Endothelial cell of umbilical vein (primary cell): ENCODE measurements at regions not wholly inside any gene's neighbourhood (a gene's known extent, or its start where the extent isn't known, plus 50 kb on each side); places are given as distances from the start of the nearest gene placed in this dataset.

Experiments used
- BruUV-seq: library from RNA; stranded (reverse); fragments of 400-500 nt; replicated peaks from 2 replicates; lab custom pipeline; 2021; lab: Mats Ljungman, UMichigan
- CTCF ChIA-PET: fragments of 300-600, 350-600 bp; sonication (Branson Sonifier 250); formaldehyde crosslinking; loops from one replicate; lab custom pipeline; 2021; ENCODE audit warnings: antibody characterized with exemption, inconsistent platforms; lab: Charles Lee
- POLR2A ChIA-PET: fragments of 300-600, 350-600 bp; sonication (Branson Sonifier 250); formaldehyde crosslinking; loops from one replicate; lab custom pipeline; 2021; ENCODE audit warnings: antibody characterized with exemption, inconsistent platforms; lab: Charles Lee
- DNase-seq: peaks from one replicate; pipeline ENCODE4 v3.0.0-alpha.2; 2011; ENCODE audit warnings: low read depth, low spot score
- FAIRE-seq: peaks from 2 replicates; lab custom pipeline; 2011; peaks lifted over from hg19 to GRCh38; lab: Jason Lieb, UNC
- H2AFZ ChIP-seq: 2 replicates; pipeline ENCODE4 v1.6.0; 2012; ENCODE audit warnings: low read depth, low read length, control low read depth, inconsistent platforms
- H3K27ac ChIP-seq: 2 replicates; pipeline ENCODE4 v1.5.1; 2011; ENCODE audit warnings: low read depth, mild to moderate bottlenecking, control low read depth, low read length, moderate library complexity; ENCODE audit not compliant: insufficient read depth
- H3K27me3 ChIP-seq, 2 experiments: 2 replicates each; pipeline versions ENCODE4 v1.6.0 to v1.6.1; 2011; ENCODE audit warnings: low read length in 2 of 2, mixed read lengths in 1 of 2; ENCODE audit not compliant: control insufficient read depth in 2 of 2, insufficient read depth in 2 of 2
- H3K36me3 ChIP-seq, 2 experiments: 2 replicates in 1 of 2; 3 replicates in 1 of 2; pipeline ENCODE4 v1.5.1; 2011; ENCODE audit warnings: low read length in 2 of 2, mild to moderate bottlenecking in 1 of 2, moderate library complexity in 1 of 2; ENCODE audit not compliant: control insufficient read depth in 2 of 2, insufficient read depth in 2 of 2; ENCODE audit errors: extremely low read depth in 1 of 2
- H3K4me1 ChIP-seq: 3 replicates; pipeline ENCODE4 v1.5.1; 2011; ENCODE audit warnings: mild to moderate bottlenecking, low read length; ENCODE audit not compliant: control insufficient read depth, insufficient read depth; ENCODE audit errors: extremely low read depth
- H3K4me2 ChIP-seq: 2 replicates; pipeline ENCODE4 v1.6.1; 2011; ENCODE audit warnings: low read length, control low read depth, mixed read lengths; ENCODE audit not compliant: insufficient read depth
- H3K4me3 ChIP-seq, 3 experiments: fragments of 200-600 bp in 1 of 3; sonication (generic), shearing (Covaris generic) in 1 of 3; replicated peaks in 1 of 3; 2 replicates each; pipeline ENCODE4 v1.5.1; 2011 to 2016; ENCODE audit warnings: control low read depth in 3 of 3, low read length in 3 of 3, mild to moderate bottlenecking in 2 of 3, inconsistent platforms in 1 of 3, low read depth in 1 of 3, moderate library complexity in 1 of 3; ENCODE audit not compliant: insufficient read depth in 1 of 3
- H3K79me2 ChIP-seq: 2 replicates; pipeline ENCODE4 v1.6.0; 2012; ENCODE audit warnings: low read length, inconsistent platforms; ENCODE audit not compliant: control insufficient read depth, insufficient read depth
- H3K9ac ChIP-seq: replicated peaks from 2 replicates; pipeline ENCODE3; 2011; ENCODE audit warnings: low read length, control low read depth; ENCODE audit not compliant: insufficient read depth; ENCODE audit errors: extremely low read depth
- H3K9me1 ChIP-seq: replicated peaks from 3 replicates; pipeline ENCODE4 v1.6.0; 2011; ENCODE audit warnings: mild to moderate bottlenecking, low read length; ENCODE audit not compliant: control insufficient read depth, insufficient read depth; ENCODE audit errors: extremely low read depth
- H3K9me3 ChIP-seq: replicated peaks from 2 replicates; pipeline ENCODE4 v1.5.1; 2012; ENCODE audit warnings: low read length, inconsistent platforms; ENCODE audit not compliant: control insufficient read depth, insufficient read depth
- H4K20me1 ChIP-seq: replicated peaks from 2 replicates; pipeline ENCODE3; 2011; ENCODE audit warnings: mild to moderate bottlenecking, low read length; ENCODE audit not compliant: control insufficient read depth, insufficient read depth; ENCODE audit errors: extremely low read depth
- CTCF ChIP-seq, 2 donors: IDR thresholded peaks; 1 replicate in 1 of 2; 2 replicates in 1 of 2; pipeline ENCODE4 v1.5.1; 2011; ENCODE audit warnings: low read length in 2 of 2, mild to moderate bottlenecking in 2 of 2, moderate library complexity in 2 of 2, control low read depth in 1 of 2, inconsistent platforms in 1 of 2, low read depth in 1 of 2; ENCODE audit not compliant: insufficient read depth in 1 of 2; ENCODE audit errors: extremely low read depth in 1 of 2
- EZH2 ChIP-seq: IDR thresholded peaks from 2 replicates; pipeline ENCODE4 v1.6.1; 2012; ENCODE audit warnings: borderline replicate concordance, low read depth, mild to moderate bottlenecking, moderate library complexity, low read length, inconsistent platforms; ENCODE audit not compliant: severe bottlenecking
- GATA2 ChIP-seq: IDR thresholded peaks from 2 replicates; pipeline ENCODE4 v1.7.0; 2011; ENCODE audit warnings: low read depth, mild to moderate bottlenecking, moderate library complexity, mixed read lengths, low read length; ENCODE audit not compliant: insufficient read length, insufficient read depth
- JUN ChIP-seq: IDR thresholded peaks from 2 replicates; pipeline ENCODE4 v1.6.1; 2011; ENCODE audit warnings: borderline replicate concordance, low read depth; ENCODE audit not compliant: insufficient read length, insufficient read depth
- MAX ChIP-seq: IDR thresholded peaks from 2 replicates; pipeline ENCODE4 v1.6.1; 2011; ENCODE audit not compliant: insufficient read depth, insufficient read length
- MYC ChIP-seq: IDR thresholded peaks from one replicate; pipeline ENCODE4 v1.6.1; 2011; ENCODE audit warnings: mild to moderate bottlenecking, low read depth, low read length
- POLR2A ChIP-seq: IDR thresholded peaks from 2 replicates; pipeline ENCODE4 v1.6.1; 2012; ENCODE audit warnings: low read depth, mild to moderate bottlenecking, control low read depth, low read length
- POLR2AphosphoS5 ChIP-seq: IDR thresholded peaks from 2 replicates; pipeline ENCODE4 v1.6.1; 2012; ENCODE audit warnings: low read depth, mild to moderate bottlenecking, control low read depth, low read length, moderate library complexity; ENCODE audit not compliant: insufficient read depth
- dilution Hi-C: fragments of 300-500 bp; cut with MboI; formaldehyde crosslinking; loops from one replicate; pipeline ENCODE4 v1.15.0; 2019; ENCODE audit warnings: low sequenced_read_pairs; ENCODE audit not compliant: extremely low pct_ligation_motif_present
- intact Hi-C: fragments of 100-400 bp; cut with micrococcal nuclease; formaldehyde crosslinking; loops from one replicate; pipeline ENCODE4 v1.10.0; 2022

- intact Hi-C loops = no loop called here
- Histone ChIP-seq H3K9me3 (no peaks in the 10 kb centered on the region), H3K79me2 (no peaks in the 10 kb centered on the region), H2AFZ (no peak overlapping the region), H3K9ac (no peak overlapping the region), H3K9me1 (no peaks in the 10 kb centered on the region), H3K36me3 (no peaks in the 10 kb centered on the region), H4K20me1 (no peaks in the 10 kb centered on the region), H3K4me2 (no peak overlapping the region), H3K27me3 (no peaks in the 10 kb centered on the region), H3K4me3 (no peak overlapping the region), H3K27ac (no peak overlapping the region), H3K4me1 (no peaks in the 10 kb centered on the region)
- dilution Hi-C loops = no loop called here
- TF ChIP-seq JUN (no peak), CTCF (IDR thresholded peaks at IDR 0.05; ENCODE audit: extremely low read depth in 1 of 2, insufficient read depth in 1 of 2, low read depth in 1 of 2, low read length in 2 of 2) (no peak), POLR2A (no peak), MAX (no peak), POLR2AphosphoS5 (no peak), GATA2 (no peak), EZH2 (no peak), MYC (no peak)
- FAIRE-seq (no peak), DNase-seq (no peak)
- ChIA-PET CTCF (no interaction called here), POLR2A (no interaction called here)
- BruUV-seq = no TSS peak
These were observed 1898.0 kb upstream of the PCDH7 start for GRCh38 chr4:28822163-28822562.
